Cardiac fibroblast (primary cell): ENCODE measurements at regions not wholly inside any gene's neighbourhood (a gene's known extent, or its start where the extent isn't known, plus 50 kb on each side); places are given as distances from the start of the nearest gene placed in this dataset.

Source experiments
- DNase-seq, 2 donors: peaks; one replicate each; pipeline versions ENCODE4 v3.0.0 to v3.0.0-alpha.2; 2010; ENCODE audit warnings: low read depth in 2 of 2
- H3K4me3 ChIP-seq, 2 donors: replicated peaks in 1 of 2; 1 replicate in 1 of 2; 2 replicates in 1 of 2; pipeline ENCODE4 v1.5.1; 2011; ENCODE audit warnings: low read depth in 2 of 2, low read length in 2 of 2, mild to moderate bottlenecking in 2 of 2, moderate library complexity in 1 of 2
- CTCF ChIP-seq: IDR thresholded peaks from one replicate; pipeline ENCODE4 v1.5.1; 2011; ENCODE audit warnings: low read depth, mild to moderate bottlenecking, low read length, inconsistent platforms

- DNase-seq: no peak
- TF ChIP-seq CTCF: no peak
- no peak overlapping the region for H3K4me3 ChIP-seq
These were observed 551.8 kb upstream of the TYRP1 start for GRCh38 chr9:12141422-12141821.

GRCh38 chr9:12155401-12156134 is 537.6 kb upstream of the TYRP1 start:
- no peak for DNase-seq
- TF ChIP-seq CTCF: no peak

GRCh38 chr9:12162181-12162815 is 530.9 kb upstream of the TYRP1 start:
- DNase-seq: no peak
- H3K4me3 ChIP-seq: no peak overlapping the region
- TF ChIP-seq CTCF: no peak

More at GRCh38 chr9:12155401-12156134, 537.6 kb upstream of the TYRP1 start:
- no peak overlapping the region for H3K4me3 ChIP-seq

- DNase-seq: no peak
- no peak for TF ChIP-seq CTCF
These were observed 529.3 kb upstream of the TYRP1 start for GRCh38 chr9:12163723-12164458.

GRCh38 chr9:12166518-12166917 is 526.7 kb upstream of the TYRP1 start:
- H3K4me3 ChIP-seq: no peak overlapping the region
- no peak for DNase-seq
- no peak for TF ChIP-seq CTCF

More at GRCh38 chr9:12163723-12164458, 529.3 kb upstream of the TYRP1 start:
- no peak overlapping the region for H3K4me3 ChIP-seq

- TF ChIP-seq CTCF: no peak
These were observed 522.7 kb upstream of the TYRP1 start for GRCh38 chr9:12170456-12170855.

More at GRCh38 chr9:12170456-12170855, 522.7 kb upstream of the TYRP1 start:
- no peak overlapping the region for H3K4me3 ChIP-seq
- DNase-seq: no peak
